Fibroblast of lung (primary cell): ENCODE measurements at regions not wholly inside any gene's neighbourhood (a gene's known extent, or its start where the extent isn't known, plus 50 kb on each side); places are given as distances from the start of the nearest gene placed in this dataset.

Experiments used
- EZH2 ChIP-seq: IDR thresholded peaks from 2 replicates; pipeline ENCODE4 v1.5.1; 2012; ENCODE audit warnings: low read length, control low read depth, mild to moderate bottlenecking; ENCODE audit errors: missing control alignments
- TF ChIP-seq, protein P1 (sequence below), 2 donors: IDR thresholded peaks in 1 of 2; conservative IDR thresholded peaks in 1 of 2; 1 replicate in 1 of 2; 2 replicates in 1 of 2; pipeline ENCODE4 v1.5.1; 2011 to 2012; ENCODE audit warnings: low read length in 2 of 2, control low read depth in 1 of 2, inconsistent platforms in 1 of 2, low read depth in 1 of 2, mild to moderate bottlenecking in 1 of 2

DNA sequence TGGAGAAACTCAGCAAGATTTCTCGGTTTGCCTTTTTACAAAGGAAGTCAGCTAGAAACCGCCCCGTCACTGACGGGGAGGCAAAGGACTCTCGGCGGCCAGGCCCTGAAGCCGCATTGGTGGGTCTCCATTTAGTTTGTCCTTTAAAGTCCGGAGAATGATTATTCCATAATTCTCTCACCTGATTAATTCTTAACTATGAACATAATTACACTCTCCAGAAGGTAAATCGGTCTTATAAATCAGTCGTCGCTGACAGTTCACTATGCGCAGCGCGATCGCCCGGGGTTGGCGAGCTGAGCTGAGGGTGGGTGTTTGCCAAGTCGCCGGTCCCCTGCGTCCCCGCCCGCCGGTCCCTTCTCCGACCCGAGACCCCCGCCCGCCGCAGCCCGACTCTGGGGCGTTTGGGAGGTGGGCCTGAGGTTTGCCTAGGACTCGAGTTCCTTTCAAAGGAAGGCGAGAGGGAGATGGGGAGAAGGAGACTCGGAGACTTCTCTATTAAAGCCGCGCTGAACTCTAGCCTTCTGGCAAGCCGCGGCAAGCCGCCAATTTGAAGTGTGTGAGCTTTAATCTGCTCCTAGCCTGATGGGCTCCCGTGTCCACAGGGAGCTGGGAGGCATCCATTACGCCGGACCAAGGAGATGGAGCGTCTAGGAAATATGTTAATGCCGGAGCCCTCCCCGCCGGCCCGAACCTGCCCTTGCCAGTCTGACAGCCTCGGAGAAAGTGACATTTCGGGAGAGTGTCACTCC lies 392.9 kb downstream of the NOVA1 start:
- TF ChIP-seq EZH2, result no peak
- TF ChIP-seq, protein P1, sequence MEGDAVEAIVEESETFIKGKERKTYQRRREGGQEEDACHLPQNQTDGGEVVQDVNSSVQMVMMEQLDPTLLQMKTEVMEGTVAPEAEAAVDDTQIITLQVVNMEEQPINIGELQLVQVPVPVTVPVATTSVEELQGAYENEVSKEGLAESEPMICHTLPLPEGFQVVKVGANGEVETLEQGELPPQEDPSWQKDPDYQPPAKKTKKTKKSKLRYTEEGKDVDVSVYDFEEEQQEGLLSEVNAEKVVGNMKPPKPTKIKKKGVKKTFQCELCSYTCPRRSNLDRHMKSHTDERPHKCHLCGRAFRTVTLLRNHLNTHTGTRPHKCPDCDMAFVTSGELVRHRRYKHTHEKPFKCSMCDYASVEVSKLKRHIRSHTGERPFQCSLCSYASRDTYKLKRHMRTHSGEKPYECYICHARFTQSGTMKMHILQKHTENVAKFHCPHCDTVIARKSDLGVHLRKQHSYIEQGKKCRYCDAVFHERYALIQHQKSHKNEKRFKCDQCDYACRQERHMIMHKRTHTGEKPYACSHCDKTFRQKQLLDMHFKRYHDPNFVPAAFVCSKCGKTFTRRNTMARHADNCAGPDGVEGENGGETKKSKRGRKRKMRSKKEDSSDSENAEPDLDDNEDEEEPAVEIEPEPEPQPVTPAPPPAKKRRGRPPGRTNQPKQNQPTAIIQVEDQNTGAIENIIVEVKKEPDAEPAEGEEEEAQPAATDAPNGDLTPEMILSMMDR (conservative IDR thresholded peaks at IDR 0.05 in 1 of 2, IDR thresholded peaks at IDR 0.05 in 1 of 2; ENCODE audit: low read depth in 1 of 2, low read length in 2 of 2), result no peak
